ENCODE measurements at regions not wholly inside any gene's neighbourhood (a gene's known extent, or its start where the extent isn't known, plus 50 kb on each side); places are given as distances from the start of the nearest gene placed in this dataset.
"Not testable (repeated sequence)": the region's sequence is repeated elsewhere in the genome, so short reads cannot be mapped to it uniquely, and the experiment has no call there.

DNA sequence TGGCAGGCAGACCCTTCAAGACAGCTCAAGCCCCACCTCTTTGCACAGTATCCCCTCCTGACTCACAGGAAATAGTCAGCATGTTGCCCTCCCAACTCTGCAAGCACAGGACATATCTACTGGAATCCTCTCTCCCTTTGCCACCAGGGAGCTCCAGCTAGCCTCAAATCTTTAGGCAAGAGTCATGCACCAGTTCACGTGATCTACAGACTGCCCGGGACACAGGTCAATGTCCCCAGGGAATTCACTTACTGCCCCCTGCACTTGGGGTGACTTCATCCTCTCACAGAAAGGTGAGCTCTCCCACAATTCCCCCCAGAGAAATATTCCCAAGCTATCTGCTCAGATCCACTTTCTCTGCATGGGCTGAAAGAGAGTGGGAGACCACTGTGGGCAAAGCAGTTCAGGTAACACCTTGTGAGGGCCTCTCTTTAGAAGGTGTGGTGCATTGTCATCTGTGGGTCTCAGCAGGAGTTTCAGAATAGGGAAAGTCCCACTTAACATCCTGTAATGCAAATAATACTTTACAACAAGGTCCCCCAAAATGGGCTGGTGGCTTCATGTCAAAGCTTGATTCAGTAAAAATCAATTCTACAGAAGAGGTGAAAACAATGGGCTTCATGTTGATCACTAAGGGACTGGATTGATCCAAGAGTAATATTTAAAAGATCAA, 129.9 kb downstream of the NOC3L start:
- no peak for DNase-seq

DNA sequence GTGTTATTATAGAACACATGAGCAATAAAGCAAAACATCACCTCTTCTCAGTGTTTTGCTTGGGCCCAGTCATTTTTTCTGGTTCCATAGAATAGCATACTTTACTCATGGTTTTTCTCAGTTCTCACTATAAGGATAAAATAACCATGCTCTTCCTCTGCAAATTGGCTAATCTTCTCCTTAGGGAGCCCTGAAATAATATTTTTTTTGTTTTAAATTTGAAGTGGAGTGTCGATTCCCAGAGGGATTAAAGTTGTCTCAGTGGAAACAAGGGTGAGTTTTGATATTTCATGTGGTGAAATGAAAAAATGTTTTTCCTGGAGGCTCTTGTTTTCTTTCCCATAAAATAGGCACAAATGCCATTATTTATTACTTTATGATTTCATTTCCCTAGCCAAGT, 127.3 kb downstream of the NOC3L start:
- no peak for DNase-seq

DNA sequence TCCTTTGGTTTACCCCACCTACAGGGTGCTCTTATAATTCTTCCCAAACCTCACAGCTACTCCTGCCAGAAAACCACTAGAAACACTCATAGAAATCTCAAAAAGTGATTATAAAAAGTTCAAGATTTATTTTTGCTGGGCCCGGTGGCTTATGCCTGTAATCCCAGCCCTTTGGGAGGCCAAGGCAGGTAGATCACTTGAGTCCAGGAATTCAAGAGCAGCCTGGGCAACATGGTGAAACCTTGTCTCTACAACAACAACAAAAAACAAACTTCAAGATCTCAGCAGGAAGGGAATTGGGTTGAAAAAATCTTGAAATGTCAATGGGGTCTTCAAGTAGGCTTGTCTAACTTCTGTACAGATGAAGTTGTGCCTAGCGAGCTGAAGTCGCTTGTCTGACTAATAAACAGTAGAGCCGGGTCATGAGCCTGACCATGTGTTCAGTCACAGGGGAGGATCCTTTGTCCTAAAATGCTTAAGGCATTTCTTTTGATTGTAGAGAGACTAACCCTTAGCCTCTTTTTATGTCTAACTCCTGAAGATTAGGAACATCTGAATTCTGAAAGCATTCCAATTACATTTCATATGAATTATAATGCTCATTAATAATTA, 124.6 kb downstream of the NOC3L start:
- DNase-seq: no peak

DNA sequence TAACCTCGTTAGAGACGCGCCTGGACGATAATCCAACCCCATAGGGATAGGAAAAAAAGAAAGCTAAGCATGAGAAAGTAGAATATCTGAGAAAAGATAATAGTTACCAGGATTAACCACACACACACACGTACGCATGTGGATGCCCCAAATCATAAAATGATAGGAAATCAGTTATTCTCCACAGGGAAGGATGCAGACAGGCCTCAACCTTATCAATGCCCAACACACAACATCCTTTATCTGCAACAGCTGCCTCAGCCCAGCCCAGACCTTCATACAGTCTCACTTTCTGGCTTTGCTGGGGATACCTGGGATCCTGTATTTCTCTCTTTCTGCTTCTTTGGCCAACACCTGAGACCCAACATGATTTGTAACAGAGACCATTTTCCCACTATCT, 123.0 kb downstream of the NOC3L start:
- no peak for DNase-seq

DNA sequence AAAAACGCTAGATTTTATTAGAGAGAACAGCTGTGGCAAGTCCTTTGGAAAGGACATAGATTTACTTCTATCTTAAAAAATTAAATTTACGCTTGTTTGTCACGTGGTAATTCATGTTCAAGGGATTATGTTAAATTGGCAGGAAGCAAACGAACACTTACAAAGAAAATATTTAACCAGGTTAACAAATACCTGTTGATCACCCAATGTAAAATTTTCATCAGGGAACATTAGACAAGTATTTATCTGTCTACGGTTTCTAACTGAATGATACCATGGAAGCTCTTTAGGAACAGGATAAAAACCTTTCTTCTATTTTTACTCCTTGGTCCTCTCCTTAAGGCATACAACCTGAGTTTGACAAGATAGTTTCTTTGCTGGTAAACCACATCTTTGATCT, 122.2 kb downstream of the NOC3L start:
- DNase-seq: no peak

DNA sequence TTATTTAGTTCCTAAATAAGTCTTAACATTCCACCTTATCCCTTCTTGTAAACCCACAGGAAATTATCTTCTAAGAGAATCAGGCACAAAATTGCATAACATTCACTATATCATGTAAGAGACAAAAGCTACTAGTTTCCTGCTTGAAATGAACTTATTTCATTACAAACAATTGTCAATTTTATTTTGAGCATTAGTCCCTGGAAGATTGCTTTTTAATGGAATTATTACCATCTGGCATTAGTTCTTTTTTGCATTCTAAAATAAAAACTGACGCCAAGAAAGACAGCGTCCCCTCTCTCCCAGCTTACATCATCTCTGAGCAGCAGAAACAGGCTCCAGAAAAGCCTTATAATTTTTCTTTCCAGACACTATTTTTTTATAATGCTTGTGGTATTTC, 121.8 kb downstream of the NOC3L start:
- no peak for DNase-seq

DNA sequence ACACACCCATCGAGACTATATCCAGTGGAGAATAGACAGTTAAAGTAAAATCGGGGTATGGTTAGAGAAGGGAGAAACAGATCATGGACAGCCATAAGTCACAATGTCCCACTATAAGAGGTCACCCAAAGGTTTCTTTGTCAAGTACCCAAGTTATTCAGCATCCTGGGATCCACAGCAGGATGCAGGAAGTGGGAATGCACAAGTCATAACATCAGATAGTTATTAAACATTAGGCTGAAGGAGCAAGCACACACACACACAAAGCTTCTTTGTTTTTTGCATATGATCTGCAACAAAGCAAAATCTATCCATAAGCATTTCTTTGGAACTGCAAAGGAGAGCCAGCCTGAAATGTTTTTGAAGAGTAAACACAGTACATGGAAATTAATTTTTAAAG, 111.6 kb downstream of the NOC3L start:
- DNase-seq: no peak

DNA sequence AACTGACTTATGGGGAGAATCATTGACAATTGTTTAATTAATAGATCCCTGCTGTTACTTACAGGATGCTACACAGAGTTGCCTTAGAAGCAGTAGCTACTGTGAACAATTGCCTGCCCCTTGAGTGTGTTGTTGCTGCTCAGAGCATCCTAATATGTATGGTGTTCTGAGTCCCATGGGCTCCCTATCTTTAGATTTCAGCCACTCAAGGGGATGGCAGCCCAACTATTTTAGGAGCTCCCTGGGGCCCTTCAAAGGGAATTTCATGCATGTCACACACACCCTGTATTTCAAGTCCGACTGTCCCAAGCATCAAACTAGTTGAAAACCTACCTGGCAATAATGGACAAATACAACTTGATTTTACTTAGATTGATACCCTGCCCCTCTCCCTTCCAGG, 111.2 kb downstream of the NOC3L start:
- no peak for DNase-seq

DNA sequence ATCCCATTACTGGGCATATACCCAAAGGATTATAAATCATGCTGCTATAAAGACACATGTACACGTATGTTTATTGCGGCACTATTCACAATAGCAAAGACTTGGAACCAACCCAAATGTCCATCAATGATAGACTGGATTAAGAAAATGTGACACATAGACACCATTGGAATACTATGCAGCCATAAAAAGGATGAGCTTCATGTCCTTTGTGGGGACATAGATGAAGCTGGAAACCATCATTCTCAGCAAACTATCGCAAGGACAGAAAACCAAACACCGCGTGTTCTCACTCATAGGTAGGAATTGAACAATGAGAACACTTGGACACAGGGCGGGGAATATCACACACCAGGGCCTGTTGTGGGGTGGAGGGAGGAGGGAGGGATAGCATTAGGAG, 105.3 kb downstream of the NOC3L start:
- DNase-seq: not testable (repeated sequence)

DNA sequence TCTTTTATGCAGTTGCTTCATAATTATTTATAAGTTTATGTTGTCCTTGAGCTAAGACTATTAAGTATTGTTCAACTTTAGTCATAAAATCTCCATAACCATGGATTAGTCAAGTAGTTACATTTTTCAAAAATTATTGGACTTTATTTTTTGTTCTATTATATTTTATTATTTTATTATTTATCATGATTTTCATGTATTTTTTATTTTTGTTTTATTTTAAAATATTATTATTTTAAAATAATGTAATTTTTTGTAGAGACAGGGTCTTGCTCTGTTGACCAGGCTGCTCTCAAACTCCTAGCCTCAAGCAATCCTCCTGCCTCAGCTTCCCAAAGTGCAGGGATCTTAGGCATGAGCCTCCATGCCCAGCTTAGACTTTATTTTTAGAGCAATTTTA, 102.3 kb downstream of the NOC3L start:
- no peak for DNase-seq

DNA sequence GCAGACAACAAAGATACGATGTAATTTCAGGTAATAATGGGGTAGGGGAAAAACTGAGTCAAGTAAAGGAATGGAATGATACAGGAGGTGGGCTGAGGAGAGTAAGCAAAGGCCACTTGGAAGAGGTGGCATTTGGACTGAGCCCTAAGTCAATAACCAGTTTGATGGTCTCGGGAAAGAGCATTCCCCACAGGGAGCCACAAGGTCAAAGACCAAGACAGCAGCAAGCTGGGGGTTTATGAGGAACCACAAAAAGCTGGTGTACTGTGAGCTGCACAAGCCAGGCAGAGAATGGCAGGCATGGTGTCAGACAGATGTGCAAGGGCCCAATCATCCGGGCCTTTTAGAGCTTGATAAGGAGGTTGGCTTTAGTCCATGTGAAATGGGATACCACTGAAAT, 98.7 kb downstream of the NOC3L start:
- no peak for DNase-seq

DNA sequence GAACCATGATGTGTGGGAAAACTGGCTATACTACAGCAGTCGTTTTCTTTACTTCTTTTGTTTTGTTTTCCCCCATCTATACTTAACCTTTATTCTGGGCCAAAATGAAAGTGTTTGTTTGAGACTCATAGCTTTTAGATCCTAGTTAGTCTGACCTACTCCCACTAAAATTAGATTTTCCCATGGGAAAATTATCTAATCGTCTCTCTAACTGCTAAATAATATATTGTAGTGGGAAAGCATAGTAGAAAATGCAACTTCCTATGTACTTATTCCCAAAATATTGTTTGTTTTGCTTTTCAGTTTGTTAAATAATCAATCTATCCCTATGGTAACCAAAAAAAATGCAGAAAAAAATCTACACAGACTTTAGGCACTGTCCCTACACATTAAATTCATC, 96.6 kb downstream of the NOC3L start:
- DNase-seq: no peak

DNA sequence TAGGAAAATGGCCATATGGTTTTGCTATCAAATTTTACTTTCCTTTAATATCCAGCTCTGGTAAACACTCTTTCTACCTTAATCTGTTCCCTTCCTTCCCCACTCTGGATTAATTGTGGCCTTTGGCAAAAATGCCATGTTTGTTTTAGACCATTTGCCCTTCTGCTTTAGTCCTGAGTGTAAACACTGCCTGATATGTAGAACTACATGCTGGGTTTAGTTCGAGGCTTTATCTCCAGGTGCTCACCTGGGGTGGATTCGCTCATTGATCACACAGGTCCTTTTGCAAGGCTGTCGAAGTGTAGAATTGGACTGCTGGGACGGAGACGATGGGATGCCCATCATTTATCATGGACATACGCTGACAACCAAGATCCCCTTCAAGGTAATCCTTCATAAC, 94.1 kb downstream of the NOC3L start:
- no peak for DNase-seq

DNA sequence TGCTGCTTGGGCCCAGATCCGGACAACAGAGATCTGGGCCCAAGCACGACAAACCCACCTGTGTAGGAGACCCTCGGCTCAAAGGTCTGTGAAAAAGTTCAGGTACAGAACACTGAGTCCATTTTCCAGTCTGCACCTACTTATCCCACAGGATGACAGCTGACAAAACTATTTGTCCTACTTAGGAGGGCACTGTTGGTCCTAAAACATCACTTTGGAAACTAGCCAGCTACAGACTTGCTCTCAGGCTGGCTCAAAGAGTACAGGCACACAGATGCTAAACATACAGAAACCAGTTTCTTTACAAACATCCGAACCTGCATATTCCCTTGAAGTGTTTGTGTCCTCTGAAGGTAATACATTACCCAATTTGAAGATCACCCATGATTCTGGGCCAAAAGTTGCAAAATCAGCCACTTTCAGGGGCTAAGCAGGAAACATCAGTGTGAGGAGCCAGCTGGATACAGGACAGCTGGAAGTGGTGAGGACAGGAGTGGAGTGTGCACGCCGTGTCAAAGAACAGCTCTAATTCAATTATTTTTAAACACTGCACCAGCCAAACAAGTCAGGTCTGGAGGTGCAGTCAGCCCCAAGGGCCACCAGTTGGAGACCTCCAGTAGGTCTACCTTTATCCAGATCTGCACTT, 88.5 kb downstream of the NOC3L start:
- DNase-seq: no peak

DNA sequence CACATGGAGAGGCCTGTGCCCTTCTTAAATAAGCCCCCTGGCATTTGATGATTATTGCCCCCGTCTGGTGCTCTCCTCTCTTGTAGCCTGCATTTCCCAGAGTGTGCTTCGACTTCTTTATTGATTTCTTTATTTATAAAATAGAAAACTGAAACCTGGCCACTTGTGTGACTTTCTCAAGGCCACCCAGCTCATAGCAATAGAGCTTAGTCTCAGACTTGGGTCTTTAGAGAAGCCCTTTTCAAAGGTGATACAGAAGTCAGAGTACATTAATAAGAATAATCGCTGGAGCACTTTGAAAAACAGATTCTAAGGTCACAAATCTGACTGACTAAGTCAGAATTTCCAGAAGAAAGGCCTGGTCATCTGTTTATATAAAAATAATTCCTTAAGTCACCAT, 86.6 kb downstream of the NOC3L start:
- DNase-seq: no peak

DNA sequence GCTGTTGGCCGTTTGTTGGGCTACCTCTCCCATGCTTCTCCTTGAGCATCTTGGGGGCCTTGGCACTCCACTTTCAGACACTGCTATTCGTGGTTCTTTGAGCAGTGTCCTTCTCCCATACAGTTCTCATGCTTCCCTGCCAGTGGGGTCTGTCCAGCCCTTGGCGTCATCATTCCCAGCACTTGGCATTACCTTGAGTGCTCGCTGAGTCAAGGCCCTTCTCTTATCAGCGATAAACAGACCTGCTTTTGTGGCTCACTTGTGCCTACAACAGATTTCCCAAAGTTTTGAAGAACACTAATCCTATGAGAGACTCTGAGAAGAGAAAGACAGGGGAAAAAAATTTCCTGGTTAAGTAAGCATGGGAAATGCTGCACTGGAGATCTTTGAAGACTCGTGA, 85.3 kb downstream of the NOC3L start:
- DNase-seq: no peak

DNA sequence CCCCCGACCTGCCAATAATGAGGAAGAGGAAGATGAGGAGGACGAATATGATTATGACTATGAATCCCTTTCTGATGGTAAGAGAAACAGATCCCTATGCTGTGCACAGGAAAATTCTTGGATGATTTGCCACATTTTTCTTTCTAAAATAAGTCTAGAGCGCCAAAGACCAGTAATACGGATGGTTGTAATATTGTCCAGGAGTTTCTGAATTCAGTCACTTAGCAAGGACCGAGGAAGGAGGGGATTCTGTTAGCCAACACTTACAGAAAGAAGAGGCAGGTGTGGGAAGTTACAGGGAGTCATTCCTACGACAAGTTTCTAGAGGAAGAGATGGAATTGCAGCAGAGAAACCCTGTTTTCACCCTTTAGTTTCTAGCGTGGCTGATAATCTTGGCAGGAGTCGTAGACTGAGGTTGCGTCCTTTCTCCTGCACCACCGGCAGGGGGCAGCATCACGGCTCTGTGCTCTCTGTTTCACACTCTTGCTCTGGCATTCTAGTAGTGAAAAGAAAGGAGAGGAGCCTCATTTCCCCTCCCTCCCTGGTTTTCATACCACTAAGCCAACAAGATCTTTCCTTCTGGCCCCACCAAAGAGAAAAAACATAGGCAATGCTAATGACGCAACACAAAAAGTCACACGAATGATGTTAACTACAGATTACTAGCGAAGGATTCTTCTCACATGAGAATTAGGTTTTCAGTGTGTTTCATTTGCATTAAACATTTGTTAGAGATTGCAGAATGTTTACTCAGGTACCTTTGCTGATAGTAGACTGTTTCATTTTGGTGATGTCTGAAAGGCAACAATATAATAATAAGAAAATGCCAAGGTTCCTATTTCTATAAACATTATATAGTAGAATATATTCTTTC, 82.7 kb downstream of the NOC3L start:
- DNase-seq: peak; percentile 53

DNA sequence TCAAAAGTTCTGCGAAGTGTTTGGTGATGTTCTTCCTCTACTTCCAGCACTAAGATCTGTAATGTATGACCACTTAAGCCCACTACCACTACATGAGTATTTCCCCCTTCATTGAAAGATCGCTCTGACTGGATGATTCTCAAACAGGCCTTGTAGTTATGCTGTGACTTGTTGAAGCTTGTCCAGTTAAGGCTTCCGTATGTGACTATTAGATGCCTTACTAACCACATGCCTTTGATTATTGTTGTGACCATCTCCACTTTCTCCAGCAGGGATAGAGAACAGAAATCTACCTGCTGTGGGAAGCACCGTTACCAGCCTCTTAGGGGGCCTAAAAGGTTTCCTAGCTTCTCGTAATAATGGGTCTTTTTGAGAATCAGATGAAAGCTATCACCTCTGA, 81.1 kb downstream of the NOC3L start:
- no peak for DNase-seq

DNA sequence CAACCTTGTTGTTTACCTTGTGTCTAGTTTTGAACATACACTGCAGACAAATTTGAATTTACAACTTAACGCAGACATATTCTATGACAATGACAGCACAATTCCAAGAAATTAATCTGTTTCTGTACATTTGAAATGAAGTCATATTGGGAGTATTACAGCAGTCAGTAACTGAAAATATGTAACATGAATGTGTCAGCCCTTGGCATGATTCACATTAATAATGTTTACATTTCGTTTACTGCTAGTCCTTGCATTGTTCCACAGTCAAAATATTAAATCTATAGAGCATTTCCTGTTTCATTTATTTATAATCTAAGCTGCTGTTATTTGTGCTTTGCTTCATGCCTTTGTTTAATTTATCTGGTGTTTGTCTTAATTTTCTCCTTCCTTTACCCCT, 80.4 kb downstream of the NOC3L start:
- no peak for DNase-seq

Data from fibroblast of skin of right quadriceps (primary cell).